ENCODE measurements at regions not wholly inside any gene's neighbourhood (a gene's known extent, or its start where the extent isn't known, plus 50 kb on each side); places are given as distances from the start of the nearest gene placed in this dataset.

GRCh38 chr3:124243177-124243859 lies 251.4 kb upstream of the ROPN1 start:
- DNase-seq (ENCODE audit: low spot score): no peak

- DNase-seq (ENCODE audit: low spot score): no peak
These were observed 254.5 kb upstream of the ROPN1 start for GRCh38 chr3:124246376-124246775.

GRCh38 chr3:124246949-124247348 lies 255.0 kb upstream of the ROPN1 start:
- DNase-seq (ENCODE audit: low spot score): no peak

- DNase-seq (ENCODE audit: low spot score): peak; percentile 38
These were observed 256.6 kb upstream of the ROPN1 start for GRCh38 chr3:124248471-124249028.

- no peak for DNase-seq (ENCODE audit: low spot score)
These were observed 257.1 kb upstream of the ROPN1 start for GRCh38 chr3:124249038-124249437.

GRCh38 chr3:124250053-124250452 lies 258.1 kb upstream of the ROPN1 start:
- no peak for DNase-seq (ENCODE audit: low spot score)

- DNase-seq (ENCODE audit: low spot score): no peak
These were observed 264.2 kb upstream of the ROPN1 start for GRCh38 chr3:124256156-124256555.

- no peak for DNase-seq (ENCODE audit: low spot score)
These were observed 264.7 kb upstream of the ROPN1 start for GRCh38 chr3:124256599-124256998.

- DNase-seq (ENCODE audit: low spot score): no peak
These were observed 265.5 kb upstream of the ROPN1 start for GRCh38 chr3:124257336-124257864.

- no peak for DNase-seq (ENCODE audit: low spot score)
These were observed 266.2 kb upstream of the ROPN1 start for GRCh38 chr3:124258057-124258500.

GRCh38 chr3:124260206-124260915 lies 268.4 kb upstream of the ROPN1 start:
- no peak for DNase-seq (ENCODE audit: low spot score)

- DNase-seq (ENCODE audit: low spot score): no peak
These were observed 269.4 kb upstream of the ROPN1 start for GRCh38 chr3:124261306-124261705.

- DNase-seq (ENCODE audit: low spot score): no peak
These were observed 271.2 kb upstream of the ROPN1 start for GRCh38 chr3:124263168-124263567.

GRCh38 chr3:124264346-124264745 lies 272.4 kb upstream of the ROPN1 start:
- no peak for DNase-seq (ENCODE audit: low spot score)

GRCh38 chr3:124266487-124266886 lies 274.6 kb upstream of the ROPN1 start:
- no peak for DNase-seq (ENCODE audit: low spot score)

GRCh38 chr3:124267406-124267805 lies 275.5 kb upstream of the ROPN1 start:
- no peak for DNase-seq (ENCODE audit: low spot score)

GRCh38 chr3:124268355-124268754 lies 276.4 kb upstream of the ROPN1 start:
- DNase-seq (ENCODE audit: low spot score): no peak

GRCh38 chr3:124269619-124270018 lies 277.7 kb upstream of the ROPN1 start:
- peak; percentile 58 for DNase-seq (ENCODE audit: low spot score)

GRCh38 chr3:124272605-124273151 lies 280.8 kb upstream of the ROPN1 start:
- DNase-seq (ENCODE audit: low spot score): peak; percentile 44

GRCh38 chr3:124273651-124274050 lies 281.7 kb upstream of the ROPN1 start:
- DNase-seq (ENCODE audit: low spot score): no peak

GRCh38 chr3:124274051-124274450 lies 282.1 kb upstream of the ROPN1 start:
- no peak for DNase-seq (ENCODE audit: low spot score)

- DNase-seq (ENCODE audit: low spot score): no peak
These were observed 283.5 kb upstream of the ROPN1 start for GRCh38 chr3:124275412-124275811.

Measured in umbilical cord (tissue), 1 donor.